ENCODE measurements at regions not wholly inside any gene's neighbourhood (a gene's known extent, or its start where the extent isn't known, plus 50 kb on each side); places are given as distances from the start of the nearest gene placed in this dataset.

GRCh38 chr12:64991121-64991611 is 129.9 kb downstream of the WIF1 start:
- TF ChIP-seq CTCF (IDR thresholded peaks at IDR 0.05): no peak
- no peaks in the 10 kb centered on the region for H3K36me3 Mint-ChIP-seq (ENCODE audit: low read depth)
- H3K4me1 ChIP-seq (ENCODE audit: insufficient read depth, low read length): no peaks in the 10 kb centered on the region
- H3K4me3 Mint-ChIP-seq: no peak overlapping the region
- no peaks in the 10 kb centered on the region for H3K36me3 ChIP-seq (ENCODE audit: insufficient read depth, low read length)
- no peak overlapping the region for H3K27ac Mint-ChIP-seq
- no peak overlapping the region for H3K4me3 ChIP-seq (ENCODE audit: low read length)
- no peak overlapping the region for H3K27ac ChIP-seq (ENCODE audit: low read depth in 1 of 2, low read length in 2 of 2)
- H3K9me3 Mint-ChIP-seq: no peaks in the 10 kb centered on the region
- H3K9me3 ChIP-seq (ENCODE audit: control insufficient read depth in 1 of 2, insufficient read depth in 1 of 2, low read length in 2 of 2): no peaks in the 10 kb centered on the region
- ChIA-PET CTCF (no interaction called here), POLR2A (no interaction called here)
- no peaks in the 10 kb centered on the region for H3K4me1 Mint-ChIP-seq (ENCODE audit: low read depth)
- peaks cover 0 to 6% of the 10 kb centered on the region in 2 experiments for H3K27me3 ChIP-seq (ENCODE audit: control insufficient read depth in 1 of 2, insufficient read depth in 2 of 2, low read length in 2 of 2)
- ATAC-seq (ENCODE audit: poor library complexity) (no peak), DNase-seq (no peak)
- intact Hi-C loops (cut with DNase I, micrococcal nuclease): no loop called here
- peaks cover 42% of the 10 kb centered on the region for H3K27me3 Mint-ChIP-seq

GRCh38 chr12:64992116-64992515 is 129.0 kb downstream of the WIF1 start:
- Mint-ChIP-seq H3K9me3 (no peaks in the 10 kb centered on the region), H3K27ac (no peak overlapping the region), H3K4me3 (no peak overlapping the region), H3K27me3 (peaks cover 43% of the 10 kb centered on the region), H3K36me3 (ENCODE audit: low read depth) (no peaks in the 10 kb centered on the region), H3K4me1 (ENCODE audit: low read depth) (no peaks in the 10 kb centered on the region)
- peaks cover 0 to 6% of the 10 kb centered on the region in 2 experiments for H3K27me3 ChIP-seq (ENCODE audit: control insufficient read depth in 1 of 2, insufficient read depth in 2 of 2, low read length in 2 of 2)
- no peaks in the 10 kb centered on the region for H3K9me3 ChIP-seq (ENCODE audit: control insufficient read depth in 1 of 2, insufficient read depth in 1 of 2, low read length in 2 of 2)
- TF ChIP-seq CTCF (IDR thresholded peaks at IDR 0.05): no peak
- H3K4me1 ChIP-seq (ENCODE audit: insufficient read depth, low read length): no peaks in the 10 kb centered on the region
- no peaks in the 10 kb centered on the region for H3K36me3 ChIP-seq (ENCODE audit: insufficient read depth, low read length)
- CTCF ChIA-PET: no interaction called here
- no peak overlapping the region for H3K4me3 ChIP-seq (ENCODE audit: low read length)
- no peak for DNase-seq
- ATAC-seq (ENCODE audit: poor library complexity): no peak
- H3K27ac ChIP-seq (ENCODE audit: low read depth in 1 of 2, low read length in 2 of 2): no peak overlapping the region
- POLR2A ChIA-PET: no interaction called here
- intact Hi-C loops (cut with DNase I, micrococcal nuclease): no loop called here

GRCh38 chr12:64992641-64993040 is 128.5 kb downstream of the WIF1 start:
- no peak for ATAC-seq (ENCODE audit: poor library complexity)
- DNase-seq: no peak
- H3K4me1 Mint-ChIP-seq (ENCODE audit: low read depth): no peaks in the 10 kb centered on the region
- no peaks in the 10 kb centered on the region for H3K9me3 ChIP-seq (ENCODE audit: control insufficient read depth in 1 of 2, insufficient read depth in 1 of 2, low read length in 2 of 2)
- intact Hi-C loops (cut with DNase I, micrococcal nuclease): no loop called here
- H3K27ac ChIP-seq (ENCODE audit: low read depth in 1 of 2, low read length in 2 of 2): no peak overlapping the region
- H3K4me3 ChIP-seq (ENCODE audit: low read length): no peak overlapping the region
- H3K4me1 ChIP-seq (ENCODE audit: insufficient read depth, low read length): no peaks in the 10 kb centered on the region
- H3K36me3 Mint-ChIP-seq (ENCODE audit: low read depth): no peaks in the 10 kb centered on the region
- no peak overlapping the region for H3K27ac Mint-ChIP-seq
- H3K4me3 Mint-ChIP-seq: no peak overlapping the region
- ChIA-PET POLR2A (no interaction called here), CTCF (no interaction called here)
- H3K27me3 ChIP-seq (ENCODE audit: control insufficient read depth in 1 of 2, insufficient read depth in 2 of 2, low read length in 2 of 2): peaks cover 0 to 10% of the 10 kb centered on the region in 2 experiments
- no peaks in the 10 kb centered on the region for H3K9me3 Mint-ChIP-seq
- H3K27me3 Mint-ChIP-seq: peaks cover 43% of the 10 kb centered on the region
- H3K36me3 ChIP-seq (ENCODE audit: insufficient read depth, low read length): no peaks in the 10 kb centered on the region
- TF ChIP-seq CTCF (IDR thresholded peaks at IDR 0.05): no peak
